Endothelial cell of umbilical vein (primary cell): ENCODE measurements at regions not wholly inside any gene's neighbourhood (a gene's known extent, or its start where the extent isn't known, plus 50 kb on each side); places are given as distances from the start of the nearest gene placed in this dataset.

Experiments used
- CTCF ChIP-seq, 2 donors: IDR thresholded peaks; 1 replicate in 1 of 2; 2 replicates in 1 of 2; pipeline ENCODE4 v1.5.1; 2011; ENCODE audit warnings: low read length in 2 of 2, mild to moderate bottlenecking in 2 of 2, moderate library complexity in 2 of 2, control low read depth in 1 of 2, inconsistent platforms in 1 of 2, low read depth in 1 of 2; ENCODE audit not compliant: insufficient read depth in 1 of 2; ENCODE audit errors: extremely low read depth in 1 of 2
- EZH2 ChIP-seq: IDR thresholded peaks from 2 replicates; pipeline ENCODE4 v1.6.1; 2012; ENCODE audit warnings: borderline replicate concordance, low read depth, mild to moderate bottlenecking, moderate library complexity, low read length, inconsistent platforms; ENCODE audit not compliant: severe bottlenecking

- TF ChIP-seq CTCF (IDR thresholded peaks at IDR 0.05; ENCODE audit: extremely low read depth in 1 of 2, insufficient read depth in 1 of 2, low read depth in 1 of 2, low read length in 2 of 2) = no peak
- no peak for TF ChIP-seq EZH2
Observed at GRCh38 chr1:60562740-60563139, 489.2 kb upstream of the C1orf87 start.
